Stimulated activated CD4-positive, alpha-beta T cell treated with anti-CD3 and anti-CD28 coated beads, TNF-alpha, amount 100 ng/mL, for 48 hours (primary cell): ENCODE measurements at regions not wholly inside any gene's neighbourhood (a gene's known extent, or its start where the extent isn't known, plus 50 kb on each side); places are given as distances from the start of the nearest gene placed in this dataset.

ENCODE experiments used
- DNase-seq, 3 donors: peaks; one replicate each; pipeline ENCODE4 v3.0.0-alpha.2; 2020; ENCODE audit warnings: low read depth in 3 of 3

DNA sequence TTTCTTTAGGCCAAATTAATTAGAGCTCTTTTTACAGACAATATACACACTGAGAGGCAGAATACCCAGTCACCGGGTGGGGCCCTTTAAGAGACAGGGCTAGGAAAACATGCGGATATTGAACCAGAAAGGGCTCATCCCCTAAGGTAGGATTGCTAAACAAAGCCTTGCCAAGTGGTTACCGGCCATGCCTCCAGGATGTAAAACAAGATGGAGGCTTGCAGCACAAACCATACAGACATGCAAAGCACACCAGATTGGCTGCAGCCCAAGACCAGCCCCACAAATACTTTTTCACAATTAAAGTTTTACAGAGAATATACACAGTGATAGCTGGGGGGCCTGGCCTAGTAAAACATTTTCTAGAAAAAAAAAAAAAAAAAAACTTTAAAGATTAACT is 210.0 kb downstream of the KLHL4 start:
- no peak for DNase-seq

DNA sequence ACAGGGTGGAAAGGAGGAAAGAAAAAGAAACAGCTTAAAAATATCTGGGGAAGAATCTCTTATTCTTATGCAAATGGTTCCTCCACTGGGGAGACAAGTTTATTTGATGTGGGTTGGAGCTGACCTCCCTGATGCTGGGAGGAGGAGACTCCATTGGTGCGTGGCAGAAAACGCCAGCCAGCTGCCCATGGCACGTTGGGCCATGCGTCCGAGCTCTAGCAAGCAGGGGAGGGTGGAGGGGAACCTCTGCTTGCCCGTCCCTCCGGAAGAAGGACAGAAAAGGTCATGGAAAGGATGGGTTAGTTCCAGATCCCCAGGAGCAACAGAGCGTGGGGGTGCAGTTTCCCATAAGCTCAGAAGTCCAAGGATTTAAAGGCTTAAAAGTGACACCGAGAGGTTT is 210.4 kb downstream of the KLHL4 start:
- DNase-seq = no peak

DNA sequence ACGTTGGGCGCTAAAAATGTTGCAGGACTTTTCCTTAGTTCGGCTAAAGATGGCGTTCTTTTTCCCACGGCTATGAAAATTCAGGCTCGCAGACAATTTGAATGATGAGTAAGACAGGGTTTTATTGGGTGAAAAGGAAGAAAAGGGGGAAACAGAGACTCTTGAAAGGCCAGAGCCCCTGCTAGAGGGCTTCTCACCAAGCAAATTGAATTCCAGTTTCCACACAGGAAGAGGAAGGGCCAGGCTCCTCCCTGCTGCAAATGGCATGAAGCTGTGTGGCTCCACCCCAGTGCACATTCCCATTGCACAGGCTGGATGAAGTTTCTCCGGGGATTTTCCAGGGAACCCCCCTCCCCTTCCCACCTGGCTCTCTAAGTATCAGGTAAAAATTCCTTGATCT is 210.9 kb downstream of the KLHL4 start:
- no peak for DNase-seq

DNA sequence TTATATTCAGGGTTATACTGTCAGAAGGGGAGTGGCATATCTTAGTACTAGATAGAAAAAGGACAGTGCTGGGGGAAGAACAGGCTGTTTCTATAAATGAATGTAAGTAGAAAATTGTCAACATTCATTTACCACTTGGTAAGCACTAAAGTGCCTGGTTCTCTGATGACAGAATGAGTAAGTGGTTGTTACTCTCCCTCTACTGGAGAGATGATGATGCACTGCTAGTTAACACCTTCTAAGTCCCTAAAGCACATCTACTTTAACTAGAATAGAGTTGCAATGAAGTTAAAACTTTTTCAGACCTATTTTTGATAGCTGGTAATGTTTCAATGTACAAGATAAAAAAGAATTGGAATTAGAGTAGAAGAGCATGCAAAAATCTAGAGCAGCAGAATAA is 214.5 kb downstream of the KLHL4 start:
- DNase-seq = no peak

DNA sequence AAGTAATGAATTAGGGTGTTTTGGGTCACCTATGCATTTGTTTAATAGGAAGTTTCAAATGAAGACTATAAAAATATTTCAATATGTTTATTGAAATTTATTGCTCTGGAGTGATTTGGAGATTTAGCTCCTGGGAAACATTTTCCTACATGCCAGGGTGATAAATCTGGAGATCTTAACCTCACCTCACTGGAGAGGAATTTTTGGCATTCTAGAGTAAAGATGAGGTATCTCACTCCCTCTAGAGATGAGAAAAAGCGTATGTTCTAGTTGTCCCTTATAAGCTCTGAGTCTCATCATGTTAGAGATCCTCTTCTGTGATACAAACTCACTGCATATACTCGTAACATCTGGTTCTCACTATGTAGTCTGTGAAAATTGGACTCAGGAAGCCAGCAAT is 219.0 kb downstream of the KLHL4 start:
- no peak for DNase-seq

DNA sequence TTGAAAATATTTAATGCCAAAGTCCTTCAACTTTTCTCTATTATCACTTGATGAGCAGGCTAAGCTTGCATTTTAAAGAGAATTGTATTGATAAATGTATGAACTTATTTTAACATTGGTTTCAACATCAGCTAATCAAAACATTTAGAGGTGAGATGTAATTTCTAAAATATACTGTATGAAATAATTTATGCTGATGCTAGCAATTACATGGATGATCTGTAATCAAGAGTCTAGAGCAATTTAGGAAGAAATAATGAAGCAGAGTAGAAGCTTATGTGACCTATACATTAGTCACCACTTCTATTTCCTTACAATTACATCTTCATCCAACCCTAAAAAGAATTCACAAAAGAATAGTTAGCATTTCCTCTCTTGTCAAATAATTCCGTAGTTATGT is 226.8 kb downstream of the KLHL4 start:
- DNase-seq = no peak

DNA sequence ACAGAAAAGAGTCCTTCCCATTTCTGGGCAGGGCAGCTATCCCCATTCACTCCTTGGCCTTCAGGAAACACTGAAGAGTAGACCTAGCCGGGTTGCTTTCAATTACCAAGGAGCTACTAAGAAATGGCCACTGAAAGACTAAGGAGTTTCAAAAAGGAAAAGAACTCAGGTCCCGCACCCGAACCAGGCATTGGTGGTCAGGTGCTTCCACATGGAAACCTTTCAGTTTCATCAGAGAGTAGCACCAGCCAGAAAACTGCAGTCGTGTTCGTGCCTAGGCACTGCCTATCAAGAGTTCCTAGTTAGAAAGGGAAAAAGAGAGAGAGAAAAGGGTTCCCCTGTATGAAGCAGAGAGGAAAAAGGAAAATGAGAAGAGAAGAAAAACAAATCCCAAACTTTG is 237.9 kb downstream of the KLHL4 start:
- no peak for DNase-seq

DNA sequence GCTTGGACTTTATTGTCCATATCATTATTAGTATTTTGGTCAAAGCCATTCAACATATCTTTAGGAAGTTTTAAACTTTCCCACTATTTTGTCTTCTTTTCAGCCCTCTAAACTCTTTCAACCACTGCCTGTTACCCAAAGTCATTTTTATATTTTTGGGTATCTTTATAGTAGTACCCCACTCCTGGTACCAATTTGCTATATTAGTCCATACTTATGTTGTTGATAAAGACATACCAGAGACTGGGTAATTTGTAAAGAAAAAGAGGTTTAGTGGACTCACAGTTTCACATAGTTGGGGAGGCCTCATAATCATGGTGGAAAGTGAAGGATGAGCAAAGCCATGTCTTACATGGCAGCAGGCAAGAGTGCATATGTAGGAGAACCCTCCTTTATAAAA is 271.4 kb downstream of the KLHL4 start:
- no peak for DNase-seq

DNA sequence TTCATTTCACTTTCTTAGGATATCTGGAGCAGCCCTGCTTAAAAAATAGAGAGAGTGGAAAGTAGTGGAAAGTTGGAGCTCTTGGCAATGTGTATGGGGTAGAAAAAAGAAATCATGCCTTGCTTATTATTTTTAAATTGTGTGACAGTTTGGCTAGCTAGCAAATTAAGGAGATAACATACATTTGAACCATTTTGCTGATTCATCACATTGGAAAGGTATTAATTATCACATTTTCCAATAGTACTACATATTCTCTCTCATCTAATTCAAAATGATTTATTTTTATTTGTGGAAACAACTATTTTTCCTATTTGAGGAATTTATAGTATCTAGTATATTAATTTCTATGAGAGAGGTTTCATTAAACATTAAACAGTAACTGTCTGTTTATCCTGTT is 280.4 kb downstream of the KLHL4 start:
- DNase-seq = no peak

DNA sequence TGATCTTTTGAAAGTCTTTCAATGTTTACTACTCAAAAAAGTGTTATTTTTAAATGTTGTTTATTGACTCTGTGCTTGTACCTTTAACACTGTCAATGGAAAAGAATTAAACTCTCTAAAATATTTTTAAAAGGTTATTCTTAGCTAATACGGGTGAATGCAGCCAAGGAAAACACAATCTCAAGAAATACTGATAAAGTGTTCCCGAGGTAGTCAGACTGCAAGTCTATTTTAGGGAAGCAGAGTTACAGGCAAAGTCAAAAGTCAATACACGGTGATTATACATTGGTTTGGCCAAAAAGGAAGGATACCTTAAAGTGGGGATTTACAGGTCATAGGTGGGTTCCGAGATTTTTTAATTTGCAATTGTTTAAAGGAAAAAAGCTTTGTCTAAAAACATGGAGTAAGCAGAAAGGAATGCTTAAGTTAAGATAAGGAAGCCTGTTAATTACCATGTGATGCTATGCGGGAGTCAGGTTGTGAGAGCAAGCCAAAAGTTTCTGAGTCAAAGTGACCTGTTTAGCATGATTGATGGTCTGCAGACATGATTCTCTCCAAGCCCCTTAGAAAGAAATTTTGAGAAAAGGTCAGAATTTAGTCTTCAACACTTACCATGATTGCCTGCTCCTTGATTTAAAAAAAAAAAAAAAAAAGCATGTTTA is 288.4 kb downstream of the KLHL4 start:
- no peak for DNase-seq

DNA sequence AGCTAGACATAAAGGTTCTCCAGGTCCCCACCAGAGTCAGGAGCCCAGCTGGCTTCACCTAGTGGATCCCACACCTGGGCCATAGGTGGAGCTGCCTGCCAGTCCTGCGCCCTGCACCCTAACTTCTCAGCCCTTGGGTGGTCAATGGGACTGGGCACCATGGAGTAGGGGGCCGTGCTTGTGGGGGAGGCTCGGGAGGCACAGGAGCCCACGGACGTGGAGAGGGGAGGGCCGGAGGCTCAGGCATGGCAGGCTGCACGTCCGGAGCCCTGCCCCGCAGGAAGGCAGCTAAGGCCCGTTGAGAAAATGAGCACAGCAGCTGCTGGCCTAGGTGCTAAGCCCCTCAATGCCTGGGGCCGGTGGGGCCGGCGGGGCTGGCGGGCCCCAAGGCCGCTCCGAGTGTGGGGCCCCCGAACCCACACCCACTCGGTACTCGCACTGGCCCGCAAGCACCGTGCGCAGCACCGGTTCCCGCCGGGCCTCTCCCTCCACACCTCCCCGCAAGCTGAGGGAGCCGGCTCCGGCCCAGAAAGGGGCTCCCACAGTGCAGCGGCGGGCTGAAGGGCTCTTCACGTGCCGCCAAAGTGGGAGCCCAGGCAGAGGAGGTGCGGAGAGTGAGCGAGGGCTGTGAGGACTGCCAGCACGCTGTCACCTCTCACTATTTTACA is 291.1 kb downstream of the KLHL4 start:
- no peak for DNase-seq

DNA sequence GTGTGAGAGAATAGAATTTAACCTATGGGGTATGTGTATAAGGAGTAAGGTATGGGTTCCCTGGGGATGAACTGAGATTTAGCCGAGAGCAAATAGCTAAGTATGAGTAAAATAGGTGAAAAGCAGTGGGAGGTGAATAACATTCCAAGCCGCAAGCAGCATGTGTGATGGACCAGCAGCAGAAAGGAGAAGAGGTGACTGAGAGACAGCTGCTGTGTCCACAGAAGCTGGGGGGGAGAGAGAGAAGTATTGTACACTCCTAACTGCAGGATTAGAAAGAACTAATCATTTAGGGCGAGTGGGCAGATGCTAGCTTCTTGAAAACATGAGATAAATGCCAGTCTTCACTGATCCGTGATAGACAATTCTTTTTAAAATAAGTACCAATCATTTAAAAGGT is 296.0 kb downstream of the KLHL4 start:
- no peak for DNase-seq

DNA sequence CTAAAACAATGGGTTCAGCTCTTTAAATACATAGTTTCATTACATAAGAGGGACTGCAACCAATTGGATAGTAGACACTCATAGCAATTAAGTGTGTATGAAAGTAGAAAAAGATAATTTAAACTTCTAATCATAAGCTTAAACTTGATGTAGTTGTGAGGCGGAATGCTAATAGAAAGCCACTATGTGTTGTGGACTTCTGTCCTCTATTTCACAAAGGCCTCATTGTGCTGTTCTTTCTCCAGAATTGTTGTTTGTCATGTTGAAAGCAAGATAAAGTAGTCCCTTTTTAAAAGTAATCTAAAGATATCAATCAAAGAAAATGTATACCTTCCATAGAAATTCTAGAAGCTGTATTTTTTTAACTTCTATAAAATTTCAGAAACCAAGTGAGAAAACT is 329.4 kb downstream of the KLHL4 start:
- DNase-seq = no peak

DNA sequence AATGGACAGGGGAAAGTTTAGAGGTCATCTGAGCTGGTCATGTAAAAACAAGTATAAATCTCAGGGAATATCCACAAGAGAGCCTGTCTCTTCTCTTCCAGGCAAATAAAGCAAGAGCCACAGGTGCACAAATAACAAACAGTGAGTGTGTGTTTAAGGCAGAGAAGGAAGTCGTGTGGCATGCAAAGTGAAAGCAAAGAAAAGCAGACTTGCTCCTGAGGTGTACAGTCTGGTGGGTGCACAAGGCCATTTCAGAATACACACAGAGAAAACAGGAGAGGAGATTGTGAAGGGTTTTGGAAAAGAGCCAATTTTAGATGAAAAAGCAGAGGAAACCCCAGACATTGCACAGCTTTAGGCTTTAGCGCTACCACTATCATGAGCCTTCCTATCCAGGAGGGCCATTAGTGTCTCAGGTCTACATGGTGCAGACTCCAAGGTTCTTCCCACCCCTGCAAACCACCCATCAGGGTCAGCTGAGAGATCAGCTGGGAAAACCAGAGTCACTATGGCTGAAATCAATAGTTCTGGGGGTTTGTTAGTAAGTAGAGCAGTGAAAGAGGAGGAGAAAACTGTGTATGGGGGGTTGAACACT is 355.8 kb downstream of the KLHL4 start:
- DNase-seq = no peak

DNA sequence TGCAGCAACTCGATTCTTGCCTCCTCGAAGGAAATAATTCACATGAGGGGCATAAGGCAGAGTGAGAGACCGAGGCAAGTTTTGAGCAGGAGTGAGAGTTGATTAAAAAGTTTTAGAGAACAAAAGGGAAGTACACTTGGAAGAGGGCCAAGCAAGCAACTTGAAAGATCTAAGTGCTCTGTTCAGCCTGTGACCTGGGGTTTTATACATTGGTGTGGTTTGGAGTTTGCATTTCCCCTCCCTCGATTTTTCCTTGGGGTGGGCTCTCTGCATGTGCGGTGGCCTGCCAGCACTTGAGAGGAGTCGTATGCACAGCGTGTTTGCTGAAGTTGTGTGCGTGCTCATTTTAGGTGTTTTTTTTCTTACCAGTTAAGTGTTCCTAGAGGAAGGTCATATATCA is 356.4 kb downstream of the KLHL4 start:
- DNase-seq = no peak

DNA sequence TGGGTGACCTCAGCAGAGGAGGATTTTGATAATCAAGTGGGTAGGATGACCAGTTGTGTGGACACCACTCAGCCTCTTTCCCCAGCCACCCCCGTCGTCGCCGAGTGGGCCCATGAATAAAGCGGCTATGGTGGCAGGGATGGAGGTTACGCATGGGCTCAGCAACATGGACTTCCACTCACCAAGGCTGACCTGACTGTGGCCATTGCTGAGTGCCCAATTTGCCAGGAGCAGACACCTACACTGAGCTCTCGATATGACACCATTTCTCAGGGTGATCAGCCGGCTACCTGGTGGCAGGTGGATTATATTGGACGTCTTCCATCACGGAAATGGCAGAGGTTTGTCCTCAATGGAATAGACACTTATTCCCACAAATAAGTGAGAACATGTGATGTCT is 361.3 kb downstream of the KLHL4 start:
- DNase-seq = no peak

DNA sequence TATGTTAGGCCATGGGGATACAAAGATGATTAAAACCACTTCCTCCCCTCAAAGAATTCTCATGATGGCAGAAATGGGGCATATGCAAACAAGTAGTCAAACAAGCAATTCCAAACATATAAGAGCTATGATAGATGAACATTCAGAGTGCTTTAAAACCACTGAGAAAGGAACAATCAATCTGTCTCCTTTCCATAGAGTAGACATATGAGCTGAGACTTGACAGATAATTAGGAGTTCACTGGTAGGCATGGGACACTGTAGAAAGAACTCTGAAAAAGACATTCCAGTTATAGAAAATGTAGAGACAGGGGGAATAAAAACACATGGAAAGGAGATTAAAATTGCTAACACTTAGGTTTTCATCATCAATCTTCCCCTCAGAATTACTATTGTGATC is 372.8 kb downstream of the KLHL4 start:
- DNase-seq = no peak

DNA sequence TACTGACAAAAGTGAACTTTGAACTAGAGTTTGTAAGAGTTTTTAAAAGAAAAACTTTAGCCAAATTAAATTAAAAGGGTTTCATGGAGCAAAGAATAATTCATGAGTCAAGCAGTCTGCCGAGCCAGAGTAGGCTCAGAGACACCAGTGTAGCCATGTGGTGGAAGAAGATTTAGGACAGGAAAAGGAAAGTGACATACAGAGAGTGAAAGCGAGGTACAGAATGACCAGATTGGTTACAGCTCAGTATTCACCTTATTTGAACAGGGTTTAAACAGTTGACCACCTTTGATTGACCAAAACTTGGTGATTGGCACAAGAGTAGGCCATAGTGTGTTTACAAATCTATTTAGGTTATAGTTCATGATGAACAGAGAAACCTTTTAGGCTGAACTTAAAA is 377.8 kb downstream of the KLHL4 start:
- no peak for DNase-seq

DNA sequence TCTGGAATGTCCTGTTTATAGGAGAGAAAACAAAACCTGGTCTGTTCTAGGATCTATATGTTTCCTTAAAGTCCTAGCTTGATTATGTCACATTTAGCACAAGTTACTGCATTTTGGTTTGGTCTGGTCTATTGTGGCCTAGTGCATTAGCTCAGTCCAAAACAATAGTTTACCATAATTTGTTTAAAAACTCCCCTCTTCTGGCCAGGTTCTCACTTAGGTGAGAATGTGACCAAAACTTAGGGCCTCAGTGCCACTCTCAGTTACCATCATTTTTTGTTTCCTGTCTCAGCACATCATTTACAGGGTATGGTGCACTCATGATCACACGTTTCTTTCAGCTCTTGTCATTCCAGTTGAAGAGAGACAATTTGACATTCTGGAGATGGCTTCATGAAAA is 378.5 kb downstream of the KLHL4 start:
- DNase-seq = no peak

DNA sequence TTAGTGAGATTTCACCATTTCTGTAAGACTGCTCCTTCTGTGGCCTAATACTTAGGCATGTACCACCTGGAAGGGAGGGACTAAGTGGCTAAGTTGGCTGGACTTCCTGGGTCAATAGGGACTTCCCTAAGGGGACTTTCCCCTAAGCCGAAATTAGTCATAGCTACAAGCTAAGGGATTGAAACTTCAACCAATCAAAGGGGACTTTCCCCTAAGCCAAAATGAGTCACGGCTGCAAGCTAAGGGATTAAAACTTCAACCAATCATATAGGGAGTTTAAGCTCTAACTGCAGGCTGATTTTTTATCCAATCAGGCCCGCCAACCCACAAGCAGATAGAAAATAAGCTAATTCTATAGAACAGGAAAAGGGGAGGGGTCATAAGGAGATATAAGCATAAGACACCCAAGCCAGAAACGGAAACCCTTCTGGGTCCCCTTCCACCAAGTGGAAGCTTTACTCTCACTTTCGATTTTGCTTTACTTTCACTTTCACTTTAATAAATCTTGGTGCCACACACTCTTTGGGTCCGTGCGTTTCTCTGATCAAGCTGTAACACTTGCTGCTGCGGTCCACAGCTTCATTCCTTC is 382.8 kb downstream of the KLHL4 start:
- peak in 1 of 3 donors; percentile 4 for DNase-seq

DNA sequence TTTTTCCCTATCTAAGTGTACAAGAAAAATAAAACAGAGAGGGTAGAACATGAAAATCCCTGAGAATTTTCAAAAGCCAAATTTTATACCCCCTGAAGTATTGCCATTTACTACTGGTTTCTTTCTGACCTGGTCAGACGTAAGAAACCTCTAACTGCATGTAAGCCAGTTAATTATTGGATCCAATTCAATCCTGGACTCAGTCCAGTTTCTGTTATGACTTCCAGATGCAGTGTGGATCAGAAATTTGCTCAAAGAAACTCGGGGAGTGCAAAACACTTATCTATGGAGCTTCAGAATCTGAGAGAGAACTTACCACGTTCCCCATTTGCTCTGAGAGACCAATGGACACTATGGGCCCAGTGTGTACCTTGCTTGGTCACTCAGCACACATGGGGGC is 383.5 kb downstream of the KLHL4 start:
- no peak for DNase-seq

DNA sequence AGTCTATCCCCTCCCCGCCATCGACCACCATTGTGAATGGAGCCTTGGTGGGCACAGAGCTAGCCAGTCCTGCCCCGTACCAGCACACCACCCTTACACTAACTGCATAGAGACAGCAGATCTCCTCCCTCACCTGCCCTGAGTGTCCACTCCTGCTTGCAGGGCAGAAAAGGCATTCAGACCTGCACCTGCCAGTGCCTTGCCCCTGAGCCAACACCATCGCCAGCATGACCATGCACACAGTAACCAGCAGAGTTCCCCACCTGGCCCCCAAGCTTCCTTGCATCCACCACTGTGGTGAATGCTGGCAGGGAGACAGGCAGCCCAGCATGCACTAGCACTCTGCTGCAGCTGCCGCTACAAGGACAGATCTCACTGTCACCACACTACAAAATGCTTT is 397.1 kb downstream of the KLHL4 start:
- DNase-seq = no peak

DNA sequence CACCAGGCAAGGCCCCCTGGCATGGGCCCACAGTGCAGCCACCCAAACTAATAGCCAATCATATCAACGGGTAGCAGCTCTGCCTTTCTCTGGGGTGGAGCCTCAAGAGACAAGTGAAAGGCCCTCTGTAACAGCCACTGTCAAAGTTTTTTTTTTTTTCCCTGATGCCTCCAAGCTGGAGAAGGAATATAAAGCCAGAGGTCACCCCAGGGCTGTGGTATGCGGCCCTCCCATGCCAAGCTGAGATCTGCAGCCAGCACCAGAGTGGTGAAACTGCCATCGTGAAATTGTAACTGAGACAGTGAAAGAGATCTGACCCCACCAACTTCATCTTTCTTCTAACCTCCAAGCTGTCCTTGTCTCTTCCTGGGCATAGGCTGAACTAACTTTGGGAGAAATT is 407.0 kb downstream of the KLHL4 start:
- DNase-seq = no peak
